Coronary artery (tissue), 2 donors: ENCODE measurements at regions not wholly inside any gene's neighbourhood (a gene's known extent, or its start where the extent isn't known, plus 50 kb on each side); places are given as distances from the start of the nearest gene placed in this dataset.
A peak's percentile ranks its signal among the peaks of the same experiment; 100 is the strongest.

Experiments used
- DNase-seq: peaks from one replicate; pipeline ENCODE4 v3.0.0-alpha.2; 2017; ENCODE audit warnings: low spot score
- H3K27ac ChIP-seq, 2 donors: fragments of 200-600 bp; sonication (generic); one replicate each; pipeline ENCODE4 v1.5.1; 2016 to 2019
- H3K4me3 ChIP-seq: fragments of 200-600 bp; sonication (generic); 2 replicates; pipeline ENCODE4 v1.5.1; 2016; ENCODE audit warnings: mild to moderate bottlenecking, moderate library complexity
- CTCF ChIP-seq: fragments of 200-600 bp; sonication (generic); IDR thresholded peaks from one replicate; pipeline ENCODE4 v1.5.1; 2019; ENCODE audit warnings: antibody characterized with exemption

DNA sequence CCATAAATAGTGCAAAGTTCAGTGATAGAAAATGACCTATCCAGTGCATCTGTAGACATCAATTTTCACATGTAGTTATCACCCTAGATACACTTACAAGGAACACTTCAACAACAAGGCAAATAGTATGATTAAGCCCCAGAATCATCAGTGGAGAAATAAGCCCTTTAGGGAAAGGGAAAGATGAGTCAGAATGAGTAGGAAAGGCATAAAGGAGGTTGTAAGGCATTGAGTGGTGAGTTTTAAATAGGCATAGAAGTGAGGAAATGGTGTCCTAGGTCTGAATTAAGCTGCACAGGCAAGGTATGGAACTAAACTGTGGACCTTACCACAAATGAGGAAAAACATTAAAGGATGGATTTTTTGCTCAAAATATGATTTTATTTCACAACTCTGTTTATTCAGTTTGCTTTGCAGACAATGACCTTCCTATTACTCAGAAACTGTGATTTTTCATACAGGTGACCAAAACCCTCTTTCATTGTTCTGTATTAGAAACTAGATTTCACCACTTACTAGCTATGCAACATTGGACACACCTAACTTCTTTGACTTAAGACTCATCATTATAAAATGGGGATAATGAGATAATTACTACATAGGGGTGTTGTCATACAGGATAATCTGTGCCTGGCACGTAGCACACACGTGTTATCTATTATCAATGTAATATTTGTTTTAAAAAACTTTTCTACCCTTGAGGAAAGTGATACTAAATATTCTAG lies 57.0 kb upstream of the MAP9 start:
- no peak for TF ChIP-seq CTCF
- no peak overlapping the region for H3K27ac ChIP-seq
- no peak overlapping the region for H3K4me3 ChIP-seq
- no peak for DNase-seq

- H3K4me3 ChIP-seq = no peak overlapping the region
- DNase-seq = no peak
- TF ChIP-seq CTCF = no peak
- H3K27ac ChIP-seq = no peak overlapping the region
Observed at GRCh38 chr4:155430895-155431795, 54.4 kb upstream of the MAP9 start.

GRCh38 chr4:155428128-155428527 lies 51.4 kb upstream of the MAP9 start:
- no peak for DNase-seq
- no peak overlapping the region for H3K4me3 ChIP-seq
- no peak overlapping the region for H3K27ac ChIP-seq
- TF ChIP-seq CTCF = no peak

GRCh38 chr4:155426953-155427352 lies 50.2 kb upstream of the MAP9 start:
- no peak for TF ChIP-seq CTCF
- Histone ChIP-seq H3K27ac (peak overlapping the region in 1 of 2 donors; percentile 4), H3K4me3 (no peak overlapping the region)
- DNase-seq = no peak
